Esophagus squamous epithelium (tissue), 5 donors: ENCODE measurements at regions not wholly inside any gene's neighbourhood (a gene's known extent, or its start where the extent isn't known, plus 50 kb on each side); places are given as distances from the start of the nearest gene placed in this dataset.

Experiments used
- DNase-seq: peaks from one replicate; lab custom pipeline; 2025; lab: John Stamatoyannopoulos, UW
- H3K27ac ChIP-seq, 4 donors: fragments of 200-600 bp; sonication (generic); one replicate each; pipeline ENCODE4 v1.5.1; 2016 to 2019; ENCODE audit warnings: mild to moderate bottlenecking in 1 of 4
- H3K27me3 ChIP-seq, 4 donors: fragments of 200-600 bp; sonication (generic); 1 replicate in 3 of 4; 2 replicates in 1 of 4; pipeline versions ENCODE4 v1.5.1 to v1.6.0; 2017 to 2021; ENCODE audit warnings: antibody characterized with exemption in 1 of 4
- H3K36me3 ChIP-seq, 3 donors: fragments of 200-600 bp; sonication (generic); one replicate each; pipeline ENCODE4 v1.5.1; 2016 to 2019
- H3K4me1 ChIP-seq, 3 donors: fragments of 200-600 bp; sonication (generic); one replicate each; pipeline ENCODE4 v1.5.1; 2017 to 2019
- H3K4me3 ChIP-seq, 4 donors: fragments of 200-600 bp; sonication (generic); 1 replicate in 3 of 4; 2 replicates in 1 of 4; pipeline ENCODE4 v1.5.1; 2016 to 2019; ENCODE audit warnings: mild to moderate bottlenecking in 2 of 4, moderate library complexity in 1 of 4
- H3K9me3 ChIP-seq, 3 donors: fragments of 200-600 bp; sonication (generic); one replicate each; pipeline ENCODE4 v1.5.1; 2016 to 2019
- POLR2A ChIP-seq, 4 donors: fragments of 450-650 bp; IDR thresholded peaks; one replicate each; pipeline ENCODE4 v1.6.1; 2017; ENCODE audit warnings: antibody characterized with exemption in 4 of 4, mild to moderate bottlenecking in 4 of 4, moderate library complexity in 3 of 4
- WGBS, 2 donors: methylation state at CpG; one replicate each; pipeline ENCODE4 v1.1.5; 2018; 5-methylcytosine and 5-hydroxymethylcytosine counted together
- intact Hi-C: fragments of 100-400 bp; cut with DNase I; formaldehyde crosslinking; loops from one replicate; pipeline ENCODE4 v1.15.0; 2022
- TF ChIP-seq, protein P1 (sequence below), 6 experiments: fragments of 450-650 bp in 4 of 6; fragments of 200-600 bp in 2 of 6; sonication (generic) in 2 of 6; IDR thresholded peaks; one replicate each; pipeline ENCODE4 v1.5.1; 2016 to 2019; ENCODE audit warnings: antibody characterized with exemption in 6 of 6, mild to moderate bottlenecking in 4 of 6, moderate library complexity in 4 of 6
- donor health status: DM: yes; HTN: yes; CAD: no.

DNA sequence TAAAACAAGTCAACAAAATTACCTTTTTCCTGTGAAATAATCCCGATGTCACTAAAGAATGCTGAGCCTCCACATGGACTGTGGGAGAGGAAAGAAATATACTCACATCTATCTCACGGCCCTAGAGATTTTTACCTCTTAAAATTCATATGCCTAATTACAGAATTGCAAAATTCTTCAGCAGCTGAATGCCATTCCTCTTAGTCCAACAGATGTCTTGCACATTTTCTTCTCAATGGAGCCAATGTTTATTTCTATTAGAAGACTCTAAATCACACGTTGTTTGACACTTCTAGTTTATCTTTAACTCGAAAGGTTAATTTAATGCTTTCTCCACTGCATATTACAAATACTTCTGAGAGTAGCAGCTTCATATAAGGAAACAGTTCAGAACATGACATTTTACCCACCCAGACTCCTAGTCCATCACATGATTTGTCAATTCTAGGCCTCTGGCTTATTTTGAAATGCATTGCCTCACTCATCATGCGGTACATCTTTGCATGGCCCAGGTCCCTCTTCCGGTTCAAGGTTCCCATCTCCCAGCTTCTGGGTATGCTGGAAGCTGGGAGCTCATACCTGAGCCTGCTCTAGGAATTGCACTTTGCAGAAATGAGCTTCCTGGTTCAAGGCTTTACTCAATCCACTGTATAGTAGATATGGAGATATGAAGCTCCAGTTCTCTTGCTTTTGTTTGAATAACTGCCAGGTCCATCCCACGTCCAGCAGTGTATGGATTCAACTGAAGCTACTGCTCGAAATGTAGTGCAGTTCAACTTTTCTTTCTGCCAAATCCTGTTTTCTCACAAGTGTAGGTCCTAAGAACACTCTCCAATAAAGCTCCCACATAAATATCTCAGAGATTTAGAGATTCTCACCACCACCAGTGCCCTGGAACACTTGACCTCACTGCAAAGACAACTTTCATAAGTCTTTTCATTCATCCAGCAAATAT is 306.2 kb downstream of the GPR37 start:
- no peak for TF ChIP-seq POLR2A (IDR thresholded peaks at IDR 0.05)
- TF ChIP-seq, protein P1, sequence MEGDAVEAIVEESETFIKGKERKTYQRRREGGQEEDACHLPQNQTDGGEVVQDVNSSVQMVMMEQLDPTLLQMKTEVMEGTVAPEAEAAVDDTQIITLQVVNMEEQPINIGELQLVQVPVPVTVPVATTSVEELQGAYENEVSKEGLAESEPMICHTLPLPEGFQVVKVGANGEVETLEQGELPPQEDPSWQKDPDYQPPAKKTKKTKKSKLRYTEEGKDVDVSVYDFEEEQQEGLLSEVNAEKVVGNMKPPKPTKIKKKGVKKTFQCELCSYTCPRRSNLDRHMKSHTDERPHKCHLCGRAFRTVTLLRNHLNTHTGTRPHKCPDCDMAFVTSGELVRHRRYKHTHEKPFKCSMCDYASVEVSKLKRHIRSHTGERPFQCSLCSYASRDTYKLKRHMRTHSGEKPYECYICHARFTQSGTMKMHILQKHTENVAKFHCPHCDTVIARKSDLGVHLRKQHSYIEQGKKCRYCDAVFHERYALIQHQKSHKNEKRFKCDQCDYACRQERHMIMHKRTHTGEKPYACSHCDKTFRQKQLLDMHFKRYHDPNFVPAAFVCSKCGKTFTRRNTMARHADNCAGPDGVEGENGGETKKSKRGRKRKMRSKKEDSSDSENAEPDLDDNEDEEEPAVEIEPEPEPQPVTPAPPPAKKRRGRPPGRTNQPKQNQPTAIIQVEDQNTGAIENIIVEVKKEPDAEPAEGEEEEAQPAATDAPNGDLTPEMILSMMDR (IDR thresholded peaks at IDR 0.05), result no peak
- no peaks in the 10 kb centered on the region for H3K9me3 ChIP-seq
- H3K36me3 ChIP-seq, result no peaks in the 10 kb centered on the region
- no peaks in the 10 kb centered on the region for H3K27me3 ChIP-seq
- intact Hi-C loops, result no loop called here
- no peak for DNase-seq
- no peaks in the 10 kb centered on the region for H3K4me1 ChIP-seq
- no peak overlapping the region for H3K4me3 ChIP-seq
- WGBS, 2 donors, result 33 to 38% methylated on average over 8 of the region's 8 CpGs
- H3K27ac ChIP-seq, result peak overlapping the region in 2 of 4 donors; percentile 2 to 4

DNA sequence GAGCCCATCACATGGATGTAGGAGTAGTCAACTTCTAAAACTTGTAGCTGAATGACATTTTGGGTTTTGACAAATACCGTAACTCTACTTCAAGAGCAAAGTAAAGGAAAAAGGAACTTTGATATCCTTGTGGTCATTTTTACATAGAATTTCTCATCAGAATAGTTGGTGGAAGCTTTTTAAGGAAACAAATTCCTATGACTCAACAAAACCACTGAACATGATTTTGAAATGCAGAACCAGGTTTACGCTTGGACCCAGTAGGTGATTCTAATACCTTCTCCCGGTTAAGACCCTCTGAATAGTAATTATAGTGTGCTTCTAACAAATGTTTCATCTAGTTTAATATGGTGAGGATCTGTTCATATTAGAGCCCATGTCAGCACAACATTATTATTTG is 307.8 kb downstream of the GPR37 start:
- WGBS, 2 donors, result 68 to 76% methylated on average over 3 of the region's 3 CpGs
- Histone ChIP-seq H3K27me3 (no peaks in the 10 kb centered on the region), H3K4me3 (no peak overlapping the region), H3K9me3 (no peaks in the 10 kb centered on the region), H3K36me3 (no peaks in the 10 kb centered on the region), H3K27ac (no peak overlapping the region), H3K4me1 (no peaks in the 10 kb centered on the region)
- no peak for TF ChIP-seq POLR2A (IDR thresholded peaks at IDR 0.05)
- TF ChIP-seq, protein P1 (IDR thresholded peaks at IDR 0.05), result no peak
- intact Hi-C loops, result no loop called here
- no peak for DNase-seq

DNA sequence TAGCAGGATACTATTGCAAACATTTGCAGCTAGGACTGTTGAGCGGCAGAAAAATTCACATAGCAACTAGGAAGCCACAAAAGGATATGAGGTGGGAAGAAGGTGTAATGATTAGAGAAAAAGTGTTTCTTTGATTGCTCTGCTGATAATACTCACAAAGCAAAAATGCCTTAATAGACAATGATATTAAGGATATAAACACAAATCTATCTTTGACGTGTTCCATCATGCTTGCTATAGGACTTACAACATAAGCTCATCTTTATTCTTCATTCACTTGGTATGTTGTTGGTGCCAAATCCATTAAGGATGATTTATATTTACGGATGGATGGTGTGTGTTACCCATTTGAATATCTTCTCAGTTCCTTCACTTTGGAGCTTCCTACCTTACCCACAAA is 309.3 kb downstream of the GPR37 start:
- WGBS, 2 donors, result 67 to 74% methylated on average over 3 of the region's 3 CpGs
- Histone ChIP-seq H3K36me3 (no peaks in the 10 kb centered on the region), H3K4me1 (no peaks in the 10 kb centered on the region), H3K27ac (no peak overlapping the region), H3K27me3 (no peaks in the 10 kb centered on the region), H3K9me3 (no peaks in the 10 kb centered on the region), H3K4me3 (no peak overlapping the region)
- no peak for TF ChIP-seq POLR2A (IDR thresholded peaks at IDR 0.05)
- TF ChIP-seq, protein P1 (IDR thresholded peaks at IDR 0.05), result no peak
- no peak for DNase-seq
- intact Hi-C loops, result no loop called here

DNA sequence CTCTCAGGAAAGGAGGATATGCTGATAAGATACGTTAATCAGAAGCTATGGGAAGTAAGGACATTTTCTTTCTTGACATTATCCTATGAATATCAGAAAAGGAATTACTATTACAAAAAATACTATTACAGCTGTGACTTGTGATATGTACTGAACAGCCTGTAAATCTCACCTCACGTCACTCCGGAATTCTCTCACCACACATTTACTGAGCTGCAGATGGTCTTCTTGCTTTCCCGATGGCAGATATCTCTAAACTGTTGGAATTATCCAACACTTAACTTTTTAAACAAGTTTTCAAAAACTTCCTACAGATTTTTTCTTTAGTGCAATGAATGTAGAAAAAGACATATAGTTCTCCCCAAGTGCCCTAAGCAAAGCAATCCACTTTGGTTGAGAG is 313.4 kb downstream of the GPR37 start:
- DNase-seq, result no peak
- no peak overlapping the region for H3K4me3 ChIP-seq
- WGBS, 2 donors, result 58 to 75% methylated on average over 4 of the region's 4 CpGs
- H3K9me3 ChIP-seq, result no peaks in the 10 kb centered on the region
- H3K4me1 ChIP-seq, result no peaks in the 10 kb centered on the region
- intact Hi-C loops, result no loop called here
- H3K27ac ChIP-seq, result no peak overlapping the region
- no peaks in the 10 kb centered on the region for H3K27me3 ChIP-seq
- TF ChIP-seq, protein P1 (IDR thresholded peaks at IDR 0.05), result no peak
- no peak for TF ChIP-seq POLR2A (IDR thresholded peaks at IDR 0.05)
- H3K36me3 ChIP-seq, result no peaks in the 10 kb centered on the region

DNA sequence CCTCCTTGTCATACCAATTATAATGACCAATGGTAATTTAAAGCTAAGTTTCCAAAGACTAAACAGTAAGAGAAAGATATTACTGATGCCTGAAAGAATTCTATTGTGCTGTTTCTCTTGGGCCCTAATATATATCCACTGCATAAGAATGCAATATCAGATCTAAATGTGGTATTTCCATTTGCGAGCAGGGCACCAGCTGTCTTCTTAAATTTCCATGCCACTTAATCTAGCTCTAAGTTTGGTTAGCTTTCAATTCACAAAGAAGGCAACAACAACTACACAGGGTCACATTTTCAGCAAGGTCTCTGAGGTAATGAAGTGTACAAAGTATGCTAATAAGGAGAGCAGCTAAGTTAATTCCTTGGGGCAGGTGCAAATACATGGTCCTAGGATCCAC is 315.7 kb downstream of the GPR37 start:
- Histone ChIP-seq H3K36me3 (no peaks in the 10 kb centered on the region), H3K9me3 (no peaks in the 10 kb centered on the region), H3K27me3 (no peaks in the 10 kb centered on the region), H3K4me3 (no peak overlapping the region), H3K27ac (no peak overlapping the region), H3K4me1 (no peaks in the 10 kb centered on the region)
- 70 to 71% methylated on average over 1 of the region's 1 CpG for WGBS, 2 donors
- DNase-seq, result no peak
- no peak for TF ChIP-seq POLR2A (IDR thresholded peaks at IDR 0.05)
- TF ChIP-seq, protein P1 (IDR thresholded peaks at IDR 0.05), result no peak
- intact Hi-C loops, result no loop called here
